CD4-positive, alpha-beta T cell treated with Interferon gamma for 1 hour (primary cell): ENCODE measurements at regions not wholly inside any gene's neighbourhood (a gene's known extent, or its start where the extent isn't known, plus 50 kb on each side); places are given as distances from the start of the nearest gene placed in this dataset.
"Not testable (repeated sequence)": the region's sequence is repeated elsewhere in the genome, so short reads cannot be mapped to it uniquely, and the experiment has no call there.

Experiments used
- DNase-seq: peaks from one replicate; pipeline ENCODE4 v3.0.0-alpha.2; 2020

GRCh38 chr21:16427587-16428087, 697.9 kb downstream of the USP25 start:
- DNase-seq, result no peak

GRCh38 chr21:16437586-16437985, 707.8 kb downstream of the USP25 start:
- DNase-seq, result no peak

- DNase-seq, result no peak
Observed at GRCh38 chr21:16438761-16439160, 709.0 kb downstream of the USP25 start.

- no peak for DNase-seq
Observed at GRCh38 chr21:16441789-16442188, 712.0 kb downstream of the USP25 start.

GRCh38 chr21:16454399-16454798, 724.6 kb downstream of the USP25 start:
- no peak for DNase-seq

- no peak for DNase-seq
Observed at GRCh38 chr21:16455526-16455925, 725.7 kb downstream of the USP25 start.

- DNase-seq, result no peak
Observed at GRCh38 chr21:16455978-16456377, 726.2 kb downstream of the USP25 start.

GRCh38 chr21:16457498-16457897, 727.7 kb downstream of the USP25 start:
- DNase-seq, result no peak

- no peak for DNase-seq
Observed at GRCh38 chr21:16460936-16461335, 731.2 kb downstream of the USP25 start.

- not testable (repeated sequence) for DNase-seq
Observed at GRCh38 chr21:16464211-16464889, 734.6 kb downstream of the USP25 start.

- DNase-seq, result no peak
Observed at GRCh38 chr21:16468184-16468583, 738.4 kb downstream of the USP25 start.

GRCh38 chr21:16473988-16474387, 744.2 kb downstream of the USP25 start:
- no peak for DNase-seq

GRCh38 chr21:16476056-16476825, 746.5 kb downstream of the USP25 start:
- DNase-seq, result no peak

- no peak for DNase-seq
Observed at GRCh38 chr21:16488042-16488441, 758.3 kb downstream of the USP25 start.

- no peak for DNase-seq
Observed at GRCh38 chr21:16492356-16492755, 762.6 kb downstream of the USP25 start.

GRCh38 chr21:16492892-16493291, 763.1 kb downstream of the USP25 start:
- DNase-seq, result no peak

- no peak for DNase-seq
Observed at GRCh38 chr21:16496609-16497008, 766.8 kb downstream of the USP25 start.

- no peak for DNase-seq
Observed at GRCh38 chr21:16500271-16500670, 770.5 kb downstream of the USP25 start.

GRCh38 chr21:16502273-16502672, 772.5 kb downstream of the USP25 start:
- DNase-seq, result no peak

GRCh38 chr21:16502897-16503296, 773.1 kb downstream of the USP25 start:
- DNase-seq, result no peak

GRCh38 chr21:16504281-16504680, 774.5 kb downstream of the USP25 start:
- no peak for DNase-seq

- no peak for DNase-seq
Observed at GRCh38 chr21:16504766-16505165, 775.0 kb downstream of the USP25 start.

- no peak for DNase-seq
Observed at GRCh38 chr21:16509476-16509875, 779.7 kb downstream of the USP25 start.

GRCh38 chr21:16514316-16514715, 784.5 kb downstream of the USP25 start:
- DNase-seq, result no peak
